Neural crest cell (in vitro differentiated cells): ENCODE measurements at regions not wholly inside any gene's neighbourhood (a gene's known extent, or its start where the extent isn't known, plus 50 kb on each side); places are given as distances from the start of the nearest gene placed in this dataset.
"Not testable (repeated sequence)": the region's sequence is repeated elsewhere in the genome, so short reads cannot be mapped to it uniquely, and the experiment has no call there.

ENCODE experiments used
- DNase-seq: peaks from one replicate; pipeline ENCODE4 v3.0.0; 2021; ENCODE audit warnings: low read depth, mixed read lengths, low spot score
- H3K27ac Mint-ChIP-seq: one replicate; pipeline ENCODE4 v1.8.0; 2021; ENCODE audit warnings: mild to moderate bottlenecking, mixed read lengths; ENCODE audit not compliant: unreplicated experiment
- H3K27me3 Mint-ChIP-seq: 2 replicates; pipeline ENCODE4 v1.8.0; 2021; ENCODE audit warnings: low read depth, mild to moderate bottlenecking, mixed read lengths
- H3K36me3 Mint-ChIP-seq: 2 replicates; pipeline ENCODE4 v1.8.0; 2021; ENCODE audit warnings: low read depth, mild to moderate bottlenecking, mixed read lengths
- H3K4me1 Mint-ChIP-seq: 2 replicates; pipeline ENCODE4 v1.8.0; 2021; ENCODE audit warnings: mixed read lengths
- H3K4me3 Mint-ChIP-seq: one replicate; pipeline ENCODE4 v1.8.0; 2021; ENCODE audit warnings: mild to moderate bottlenecking, mixed read lengths
- H3K9me3 Mint-ChIP-seq: 2 replicates; pipeline ENCODE4 v1.8.0; 2021; ENCODE audit warnings: mixed read lengths
- TF ChIP-seq, protein P1 (sequence below): fragments of 200-600 bp; sonication (generic); conservative IDR thresholded peaks from 2 replicates; pipeline ENCODE4 v1.5.0; 2021; ENCODE audit warnings: antibody characterized with exemption, mild to moderate bottlenecking

DNA sequence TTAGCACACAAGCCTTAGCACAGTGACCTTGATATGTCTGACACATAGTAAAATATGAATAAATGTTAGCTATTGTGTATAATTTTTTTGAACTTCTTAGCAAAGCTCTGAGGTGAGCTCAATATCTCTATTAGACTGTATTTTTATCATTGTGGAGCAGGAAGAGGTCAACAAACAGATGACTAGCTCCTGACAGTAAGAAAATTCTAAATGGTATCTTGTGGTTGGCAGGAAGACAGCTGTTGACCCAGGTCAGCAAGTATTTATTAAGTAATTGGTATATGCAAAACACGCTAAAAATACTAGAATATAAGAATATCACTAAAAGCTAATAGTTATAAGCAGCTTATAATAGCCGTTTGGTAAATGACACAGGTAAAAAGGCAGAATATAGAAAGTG is 77.5 kb upstream of the MARCKS start:
- TF ChIP-seq, protein P1, sequence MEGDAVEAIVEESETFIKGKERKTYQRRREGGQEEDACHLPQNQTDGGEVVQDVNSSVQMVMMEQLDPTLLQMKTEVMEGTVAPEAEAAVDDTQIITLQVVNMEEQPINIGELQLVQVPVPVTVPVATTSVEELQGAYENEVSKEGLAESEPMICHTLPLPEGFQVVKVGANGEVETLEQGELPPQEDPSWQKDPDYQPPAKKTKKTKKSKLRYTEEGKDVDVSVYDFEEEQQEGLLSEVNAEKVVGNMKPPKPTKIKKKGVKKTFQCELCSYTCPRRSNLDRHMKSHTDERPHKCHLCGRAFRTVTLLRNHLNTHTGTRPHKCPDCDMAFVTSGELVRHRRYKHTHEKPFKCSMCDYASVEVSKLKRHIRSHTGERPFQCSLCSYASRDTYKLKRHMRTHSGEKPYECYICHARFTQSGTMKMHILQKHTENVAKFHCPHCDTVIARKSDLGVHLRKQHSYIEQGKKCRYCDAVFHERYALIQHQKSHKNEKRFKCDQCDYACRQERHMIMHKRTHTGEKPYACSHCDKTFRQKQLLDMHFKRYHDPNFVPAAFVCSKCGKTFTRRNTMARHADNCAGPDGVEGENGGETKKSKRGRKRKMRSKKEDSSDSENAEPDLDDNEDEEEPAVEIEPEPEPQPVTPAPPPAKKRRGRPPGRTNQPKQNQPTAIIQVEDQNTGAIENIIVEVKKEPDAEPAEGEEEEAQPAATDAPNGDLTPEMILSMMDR: no peak
- no peaks in the 10 kb centered on the region for H3K27me3 Mint-ChIP-seq
- no peak overlapping the region for H3K27ac Mint-ChIP-seq
- H3K4me1 Mint-ChIP-seq: peaks cover 18% of the 10 kb centered on the region
- H3K4me3 Mint-ChIP-seq: no peak overlapping the region
- H3K36me3 Mint-ChIP-seq: no peaks in the 10 kb centered on the region
- no peaks in the 10 kb centered on the region for H3K9me3 Mint-ChIP-seq
- no peak for DNase-seq

DNA sequence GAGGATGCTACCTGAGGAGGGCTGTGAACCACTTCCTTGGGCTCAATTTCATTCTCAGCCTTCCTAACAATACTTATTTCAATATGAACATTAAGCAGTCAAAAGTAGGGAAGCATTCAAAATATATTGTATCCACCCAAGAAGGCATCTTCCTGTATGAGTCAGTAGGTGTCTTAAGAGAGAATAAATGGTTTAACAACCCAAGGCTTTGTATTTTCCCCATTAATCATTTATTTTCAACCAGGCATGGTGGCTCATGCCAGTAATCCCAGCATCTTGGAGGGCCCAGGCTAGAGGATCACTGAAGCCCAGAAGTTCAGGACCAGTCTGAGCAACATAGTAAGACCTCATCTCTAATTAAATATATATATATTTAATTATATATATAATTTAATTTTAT is 74.5 kb upstream of the MARCKS start:
- H3K4me3 Mint-ChIP-seq: no peak overlapping the region
- no peak overlapping the region for H3K27ac Mint-ChIP-seq
- H3K4me1 Mint-ChIP-seq: peaks cover 5% of the 10 kb centered on the region
- no peaks in the 10 kb centered on the region for H3K36me3 Mint-ChIP-seq
- DNase-seq: no peak
- H3K27me3 Mint-ChIP-seq: no peaks in the 10 kb centered on the region
- TF ChIP-seq, protein P1: no peak
- no peaks in the 10 kb centered on the region for H3K9me3 Mint-ChIP-seq

DNA sequence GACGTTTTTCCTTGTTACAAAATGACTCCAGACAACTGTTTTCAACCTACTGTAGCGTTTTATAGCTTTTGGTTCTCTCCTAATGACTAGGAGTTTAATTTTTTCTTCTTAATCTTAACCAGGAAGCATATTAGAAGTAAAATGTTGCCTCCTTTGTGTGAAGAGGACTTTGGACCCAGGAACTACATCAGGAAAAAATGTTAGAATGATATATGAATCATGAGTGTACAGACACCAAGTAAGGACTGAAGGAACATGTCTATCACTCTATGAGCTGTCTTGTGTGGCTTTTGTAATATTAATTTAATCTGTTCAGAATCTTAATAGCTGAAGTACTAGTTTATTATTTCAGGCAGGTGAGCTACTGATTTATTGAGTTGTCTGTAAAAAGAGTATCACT is 71.0 kb upstream of the MARCKS start:
- no peaks in the 10 kb centered on the region for H3K36me3 Mint-ChIP-seq
- no peak overlapping the region for H3K4me3 Mint-ChIP-seq
- no peaks in the 10 kb centered on the region for H3K27me3 Mint-ChIP-seq
- peaks cover 5% of the 10 kb centered on the region for H3K4me1 Mint-ChIP-seq
- DNase-seq: no peak
- H3K9me3 Mint-ChIP-seq: no peaks in the 10 kb centered on the region
- TF ChIP-seq, protein P1: no peak
- H3K27ac Mint-ChIP-seq: peak overlapping the region; percentile 6

DNA sequence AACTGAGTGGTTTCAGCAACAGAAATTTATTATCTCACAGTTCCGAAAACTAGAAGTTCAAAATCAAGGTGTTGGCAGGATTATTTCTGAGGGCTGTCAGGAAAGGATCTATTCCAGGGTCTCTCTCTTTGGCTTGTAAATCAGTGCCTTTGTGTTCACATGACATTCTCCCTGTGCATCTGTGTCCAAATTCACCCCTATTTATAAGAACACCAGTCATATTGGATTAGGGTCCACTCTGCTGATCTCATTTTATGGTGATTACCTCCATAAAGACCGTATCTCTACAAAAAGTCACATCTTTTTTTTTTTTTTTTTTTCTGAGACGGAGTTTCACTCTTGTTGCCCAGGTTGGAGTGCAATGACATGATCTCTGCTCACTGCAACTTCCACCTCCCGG is 68.6 kb upstream of the MARCKS start:
- Mint-ChIP-seq H3K27me3 (no peaks in the 10 kb centered on the region), H3K27ac (no peak overlapping the region), H3K36me3 (no peaks in the 10 kb centered on the region), H3K4me3 (no peak overlapping the region), H3K4me1 (peaks cover 3% of the 10 kb centered on the region), H3K9me3 (peaks cover 3% of the 10 kb centered on the region)
- no peak for DNase-seq
- TF ChIP-seq, protein P1: no peak

DNA sequence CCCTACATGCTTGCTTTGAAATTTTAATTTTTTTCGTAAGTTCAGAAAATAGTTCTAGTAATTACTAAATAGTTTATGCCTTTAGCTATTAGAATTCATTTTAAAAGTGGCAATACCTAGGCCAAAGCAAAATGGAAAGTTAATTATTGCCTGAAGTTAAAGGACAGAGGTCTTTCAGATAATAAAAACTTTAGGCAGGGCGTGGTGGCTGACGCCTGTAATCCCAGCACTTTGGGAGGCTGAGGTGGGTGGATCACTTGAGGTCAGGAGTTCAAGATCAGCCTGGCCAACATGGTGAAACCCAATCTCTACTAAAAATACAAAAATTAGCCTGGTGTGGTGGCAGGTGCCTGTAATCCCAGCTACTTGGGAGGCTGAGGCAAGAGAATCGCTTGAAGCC is 65.9 kb upstream of the MARCKS start:
- not testable (repeated sequence) for H3K36me3 Mint-ChIP-seq, DNase-seq, H3K27me3 Mint-ChIP-seq, H3K9me3 Mint-ChIP-seq, H3K4me1 Mint-ChIP-seq, H3K27ac Mint-ChIP-seq, H3K4me3 Mint-ChIP-seq

DNA sequence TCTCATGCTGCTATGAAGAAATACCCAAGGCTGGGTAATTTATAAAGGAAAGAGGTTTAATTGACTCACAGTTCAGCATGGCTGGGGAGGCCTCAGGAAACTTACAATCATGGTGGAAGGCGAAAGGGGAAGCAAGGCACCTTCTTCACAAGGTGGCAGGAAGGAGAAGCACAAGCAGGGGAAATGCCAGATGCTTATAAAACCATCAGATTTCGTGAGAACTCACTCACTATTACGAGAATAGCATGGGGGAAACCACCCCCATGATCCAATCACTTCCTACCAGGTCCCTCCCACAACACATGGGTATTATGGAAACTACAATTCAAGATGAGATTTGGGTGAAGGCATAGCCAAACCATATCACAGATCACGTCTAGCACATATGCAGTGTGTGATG is 61.8 kb upstream of the MARCKS start:
- not testable (repeated sequence) for H3K27ac Mint-ChIP-seq, H3K4me1 Mint-ChIP-seq, DNase-seq, H3K4me3 Mint-ChIP-seq, H3K9me3 Mint-ChIP-seq, H3K27me3 Mint-ChIP-seq, H3K36me3 Mint-ChIP-seq

DNA sequence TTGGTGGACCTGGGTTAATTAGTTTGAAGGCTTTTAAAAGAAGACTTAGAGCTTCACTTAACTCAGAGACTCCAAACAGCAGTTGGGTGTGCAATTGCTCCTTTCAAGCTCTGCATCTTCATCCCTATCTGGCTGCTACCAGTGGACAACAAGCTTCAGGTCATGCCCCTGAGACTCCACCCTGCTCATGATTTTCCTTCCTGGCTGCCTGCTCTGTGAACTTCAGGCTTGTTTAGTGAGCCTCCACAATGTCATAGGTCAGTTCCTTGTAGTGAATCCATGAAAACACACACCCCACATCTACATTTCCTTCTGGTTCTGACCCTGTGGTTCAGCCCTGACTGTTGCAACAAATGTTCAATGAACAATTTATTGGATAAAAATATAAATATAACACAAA is 61.1 kb upstream of the MARCKS start:
- no peak overlapping the region for H3K4me3 Mint-ChIP-seq
- no peak for DNase-seq
- H3K4me1 Mint-ChIP-seq: no peaks in the 10 kb centered on the region
- peaks cover 3% of the 10 kb centered on the region for H3K9me3 Mint-ChIP-seq
- H3K36me3 Mint-ChIP-seq: no peaks in the 10 kb centered on the region
- H3K27ac Mint-ChIP-seq: no peak overlapping the region
- no peaks in the 10 kb centered on the region for H3K27me3 Mint-ChIP-seq
- TF ChIP-seq, protein P1: no peak
